PC-9 (cell line): ENCODE measurements at regions not wholly inside any gene's neighbourhood (a gene's known extent, or its start where the extent isn't known, plus 50 kb on each side); places are given as distances from the start of the nearest gene placed in this dataset.

Experiments
- BruUV-seq: library from RNA; stranded (reverse); fragments of 400-500 nt; replicated peaks from 2 replicates; lab custom pipeline; 2021; lab: Mats Ljungman, UMichigan
- CTCF ChIA-PET: fragments of 300-600 bp; sonication (Branson Sonifier 250); formaldehyde crosslinking; loops from one replicate; lab custom pipeline; 2022; ENCODE audit warnings: antibody characterized with exemption; lab: Charles Lee
- POLR2A ChIA-PET: fragments of 300-600 bp; sonication (Branson Sonifier 250); formaldehyde crosslinking; loops from one replicate; lab custom pipeline; 2022; ENCODE audit warnings: antibody characterized with exemption; ENCODE audit not compliant: unreplicated experiment; lab: Charles Lee
- DNase-seq, 2 experiments: peaks; one replicate each; pipeline versions ENCODE4 v3.0.0 to v3.0.0-alpha.2; 2015 to 2022; ENCODE audit warnings: mixed read lengths in 1 of 2
- H2AFZ ChIP-seq: fragments of 200-600 bp; sonication (generic); 2 replicates; pipeline ENCODE4 v1.8.1; 2017; ENCODE audit warnings: antibody characterized with exemption
- H3F3A ChIP-seq: fragments of 200-600 bp; sonication (generic); 2 replicates; pipeline ENCODE4 v1.8.1; 2017; ENCODE audit warnings: antibody characterized with exemption, mild to moderate bottlenecking, low read depth; ENCODE audit not compliant: insufficient read depth
- H3K27ac ChIP-seq: fragments of 200-600 bp; sonication (generic); 2 replicates; pipeline ENCODE4 v1.6.1; 2016; ENCODE audit warnings: mixed run types
- H3K27me3 ChIP-seq: fragments of 200-600 bp; sonication (generic); 2 replicates; pipeline ENCODE4 v1.6.1; 2016; ENCODE audit warnings: low read depth, mixed run types; ENCODE audit not compliant: insufficient read depth
- H3K36me3 ChIP-seq: fragments of 200-600 bp; sonication (generic); 2 replicates; pipeline ENCODE4 v1.6.1; 2016; ENCODE audit warnings: low read depth, mixed run types
- H3K4me1 ChIP-seq: fragments of 200-600 bp; sonication (generic); replicated peaks from 2 replicates; pipeline ENCODE4 v1.6.1; 2016; ENCODE audit warnings: mixed run types; ENCODE audit not compliant: insufficient read depth
- H3K4me2 ChIP-seq: fragments of 200-600 bp; sonication (generic); 2 replicates; pipeline ENCODE4 v1.6.1; 2017; ENCODE audit warnings: mixed run types
- H3K4me3 ChIP-seq: fragments of 200-600 bp; sonication (generic); 2 replicates; pipeline ENCODE4 v1.6.1; 2016; ENCODE audit warnings: mixed run types
- H3K79me2 ChIP-seq: fragments of 200-600 bp; sonication (generic); 2 replicates; pipeline ENCODE4 v1.6.1; 2017; ENCODE audit warnings: low read depth, mixed run types
- H3K9me2 ChIP-seq: fragments of 200-600 bp; sonication (generic); 2 replicates; pipeline ENCODE4 v1.8.1; 2017; ENCODE audit warnings: mild to moderate bottlenecking; ENCODE audit not compliant: insufficient read depth
- H3K9me3 ChIP-seq: fragments of 200-600 bp; sonication (generic); 2 replicates; pipeline ENCODE4 v1.8.1; 2016; ENCODE audit warnings: low read depth; ENCODE audit not compliant: insufficient read depth
- H4K20me1 ChIP-seq: fragments of 200-600 bp; sonication (generic); 2 replicates; pipeline ENCODE4 v1.8.1; 2017; ENCODE audit not compliant: insufficient read depth
- EZH2 ChIP-seq: fragments of 200-600 bp; sonication (generic); IDR thresholded peaks from 2 replicates; pipeline ENCODE4 v1.8.0; 2017; ENCODE audit warnings: antibody characterized with exemption, low read depth
- intact Hi-C: fragments of 100-400 bp; cut with micrococcal nuclease; formaldehyde crosslinking; loops from one replicate; pipeline ENCODE4 v1.10.0; 2022; ENCODE audit not compliant: unreplicated experiment
- TF ChIP-seq, protein P1 (sequence below): fragments of 200-600 bp; sonication (generic); conservative IDR thresholded peaks from 2 replicates; pipeline ENCODE4 v1.6.1; 2017; ENCODE audit warnings: mixed run types, antibody characterized with exemption, mild to moderate bottlenecking, moderate library complexity

GRCh38 chr6:121584586-121585369 is 149.3 kb downstream of the GJA1 start:
- Histone ChIP-seq H3K27ac (no peak overlapping the region), H4K20me1 (no peaks in the 10 kb centered on the region), H3K79me2 (no peaks in the 10 kb centered on the region), H3K36me3 (no peaks in the 10 kb centered on the region), H3K9me3 (no peaks in the 10 kb centered on the region), H3K9me2 (no peaks in the 10 kb centered on the region; the same call in 1 of the 2 replicates), H3K4me1 (no peaks in the 10 kb centered on the region), H3F3A (no peaks in the 10 kb centered on the region), H3K4me3 (no peak overlapping the region), H2AFZ (no peak overlapping the region), H3K4me2 (no peak overlapping the region), H3K27me3 (no peaks in the 10 kb centered on the region)
- BruUV-seq: no TSS peak
- no peak for TF ChIP-seq EZH2
- TF ChIP-seq, protein P1, sequence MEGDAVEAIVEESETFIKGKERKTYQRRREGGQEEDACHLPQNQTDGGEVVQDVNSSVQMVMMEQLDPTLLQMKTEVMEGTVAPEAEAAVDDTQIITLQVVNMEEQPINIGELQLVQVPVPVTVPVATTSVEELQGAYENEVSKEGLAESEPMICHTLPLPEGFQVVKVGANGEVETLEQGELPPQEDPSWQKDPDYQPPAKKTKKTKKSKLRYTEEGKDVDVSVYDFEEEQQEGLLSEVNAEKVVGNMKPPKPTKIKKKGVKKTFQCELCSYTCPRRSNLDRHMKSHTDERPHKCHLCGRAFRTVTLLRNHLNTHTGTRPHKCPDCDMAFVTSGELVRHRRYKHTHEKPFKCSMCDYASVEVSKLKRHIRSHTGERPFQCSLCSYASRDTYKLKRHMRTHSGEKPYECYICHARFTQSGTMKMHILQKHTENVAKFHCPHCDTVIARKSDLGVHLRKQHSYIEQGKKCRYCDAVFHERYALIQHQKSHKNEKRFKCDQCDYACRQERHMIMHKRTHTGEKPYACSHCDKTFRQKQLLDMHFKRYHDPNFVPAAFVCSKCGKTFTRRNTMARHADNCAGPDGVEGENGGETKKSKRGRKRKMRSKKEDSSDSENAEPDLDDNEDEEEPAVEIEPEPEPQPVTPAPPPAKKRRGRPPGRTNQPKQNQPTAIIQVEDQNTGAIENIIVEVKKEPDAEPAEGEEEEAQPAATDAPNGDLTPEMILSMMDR: no peak
- ChIA-PET CTCF (no interaction called here), POLR2A (no interaction called here)
- DNase-seq: no peak
- intact Hi-C loops: no loop called here

- POLR2A ChIA-PET: no interaction called here
- H3K4me1 ChIP-seq: no peaks in the 10 kb centered on the region
- no peaks in the 10 kb centered on the region for H3K79me2 ChIP-seq
- H3K9me3 ChIP-seq: no peaks in the 10 kb centered on the region
- H3K36me3 ChIP-seq: no peaks in the 10 kb centered on the region
- H3K9me2 ChIP-seq: no peaks in the 10 kb centered on the region; the same call in 1 of the 2 replicates
- no peak overlapping the region for H3K4me2 ChIP-seq
- intact Hi-C loops: no loop called here
- no peaks in the 10 kb centered on the region for H3F3A ChIP-seq
- H3K4me3 ChIP-seq: no peak overlapping the region
- no peak overlapping the region for H3K27ac ChIP-seq
- H2AFZ ChIP-seq: no peak overlapping the region
- TF ChIP-seq EZH2: no peak
- TF ChIP-seq, protein P1: no peak
- H4K20me1 ChIP-seq: no peaks in the 10 kb centered on the region
- CTCF ChIA-PET: no interaction called here
- DNase-seq: no peak
- H3K27me3 ChIP-seq: no peaks in the 10 kb centered on the region
- BruUV-seq: no TSS peak
These were observed 155.0 kb downstream of the GJA1 start for GRCh38 chr6:121590438-121590837.

DNA sequence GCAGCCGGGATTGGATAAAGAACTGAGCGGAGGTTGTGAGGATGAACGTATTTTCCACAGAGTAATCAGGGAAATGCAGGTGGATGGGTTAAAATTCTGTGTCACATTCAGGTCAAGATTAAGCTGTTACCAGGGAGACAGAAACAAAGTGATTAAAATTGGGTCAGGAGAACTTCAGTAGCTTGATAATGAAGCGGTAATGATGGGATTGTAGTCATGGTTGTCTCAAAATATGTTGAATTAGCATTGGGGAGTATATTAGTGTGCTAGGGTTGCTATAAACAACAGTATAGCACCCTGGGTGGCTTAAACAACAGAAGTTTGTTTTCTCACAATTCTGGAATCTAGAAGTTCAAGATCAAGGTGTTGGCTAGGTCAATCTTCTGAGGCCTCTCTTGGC is 155.5 kb downstream of the GJA1 start:
- H3K9me2 ChIP-seq: no peaks in the 10 kb centered on the region; the same call in 1 of the 2 replicates
- H4K20me1 ChIP-seq: no peaks in the 10 kb centered on the region
- no peak for DNase-seq
- no peaks in the 10 kb centered on the region for H3K79me2 ChIP-seq
- no peak overlapping the region for H3K4me2 ChIP-seq
- POLR2A ChIA-PET: no interaction called here
- H3K4me1 ChIP-seq: no peaks in the 10 kb centered on the region
- no peak overlapping the region for H2AFZ ChIP-seq
- H3F3A ChIP-seq: no peaks in the 10 kb centered on the region
- no peak overlapping the region for H3K4me3 ChIP-seq
- H3K27me3 ChIP-seq: no peaks in the 10 kb centered on the region
- intact Hi-C loops: no loop called here
- H3K36me3 ChIP-seq: no peaks in the 10 kb centered on the region
- TF ChIP-seq, protein P1: no peak
- no peak for TF ChIP-seq EZH2
- no TSS peak for BruUV-seq
- H3K27ac ChIP-seq: no peak overlapping the region
- CTCF ChIA-PET: no interaction called here
- H3K9me3 ChIP-seq: no peaks in the 10 kb centered on the region
